IMR-90 (cell line): ENCODE measurements at regions not wholly inside any gene's neighbourhood (a gene's known extent, or its start where the extent isn't known, plus 50 kb on each side); places are given as distances from the start of the nearest gene placed in this dataset.

Experiments
- ATAC-seq: fragments of 200-7000 bp; cut with Tn5 transposase; 2 replicates; pipeline ENCODE4 v1.9.1; 2020; ENCODE audit warnings: low read depth, mild to moderate bottlenecking, moderate library complexity
- BruUV-seq: library from RNA; stranded (reverse); fragments of 400-500 nt; replicated peaks from 2 replicates; lab custom pipeline; 2021; lab: Mats Ljungman, UMichigan
- CTCF ChIA-PET: fragments of 300-600 bp; formaldehyde crosslinking; extraction: SDS; loops from one replicate; lab custom pipeline; 2021; ENCODE audit warnings: antibody characterized with exemption; lab: Yijun Ruan, JAX
- POLR2A ChIA-PET: fragments of 300-600 bp; sonication (Branson Sonifier 250); formaldehyde crosslinking; loops from one replicate; lab custom pipeline; 2022; ENCODE audit warnings: antibody characterized with exemption; ENCODE audit not compliant: unreplicated experiment; lab: Charles Lee
- DNase-seq: peaks from one replicate; pipeline ENCODE4 v3.0.0; 2013
- H2AFZ ChIP-seq: replicated peaks from 2 replicates; pipeline ENCODE3; 2013; ENCODE audit warnings: low read length, mild to moderate bottlenecking; ENCODE audit not compliant: poor library complexity
- H2AK5ac ChIP-seq: 2 replicates; pipeline ENCODE4 v1.6.1; 2013; ENCODE audit warnings: low read depth, low read length, inconsistent platforms
- H2AK9ac ChIP-seq: replicated peaks from 2 replicates; pipeline ENCODE3; 2013; ENCODE audit warnings: mild to moderate bottlenecking, low read depth, low read length, moderate library complexity; ENCODE audit not compliant: poor library complexity
- H2BK120ac ChIP-seq: 2 replicates; pipeline ENCODE4 v1.6.1; 2013; ENCODE audit warnings: low read depth, low read length, inconsistent platforms
- H2BK15ac ChIP-seq: 3 replicates; pipeline ENCODE4 v1.6.1; 2013; ENCODE audit warnings: low read depth, low read length, inconsistent platforms
- H2BK20ac ChIP-seq: 2 replicates; pipeline ENCODE4 v1.6.1; 2013; ENCODE audit warnings: low read depth, mild to moderate bottlenecking, inconsistent platforms, low read length, moderate library complexity
- H2BK5ac ChIP-seq: 2 replicates; pipeline ENCODE4 v1.6.1; 2013; ENCODE audit warnings: mild to moderate bottlenecking, low read depth, low read length, inconsistent platforms; ENCODE audit not compliant: poor library complexity, severe bottlenecking
- H3K14ac ChIP-seq: replicated peaks from 2 replicates; pipeline ENCODE4 v1.6.1; 2013; ENCODE audit warnings: low read depth, low read length, inconsistent platforms
- H3K18ac ChIP-seq: 2 replicates; pipeline ENCODE4 v1.6.1; 2013; ENCODE audit warnings: low read depth, low read length, control low read depth
- H3K23ac ChIP-seq: 2 replicates; pipeline ENCODE4 v1.6.1; 2013; ENCODE audit warnings: low read depth, low read length, inconsistent platforms
- H3K27ac ChIP-seq: 2 replicates; pipeline ENCODE4 v1.5.1; 2013; ENCODE audit warnings: mild to moderate bottlenecking, control low read depth, low read length; ENCODE audit not compliant: insufficient read depth
- H3K27me3 ChIP-seq: 2 replicates; pipeline ENCODE4 v1.6.1; 2013; ENCODE audit warnings: low read length; ENCODE audit not compliant: control insufficient read depth, insufficient read depth
- H3K36me3 ChIP-seq: 2 replicates; pipeline ENCODE4 v1.6.1; 2013; ENCODE audit warnings: low read length, mixed read lengths; ENCODE audit not compliant: control insufficient read depth, insufficient read depth
- H3K4ac ChIP-seq: 2 replicates; pipeline ENCODE4 v1.6.1; 2013; ENCODE audit warnings: low read depth, low read length, inconsistent platforms
- H3K4me1 ChIP-seq: 2 replicates; pipeline ENCODE4 v1.6.1; 2013; ENCODE audit warnings: low read length, mixed read lengths; ENCODE audit not compliant: control insufficient read depth, insufficient read depth
- H3K4me2 ChIP-seq: 2 replicates; pipeline ENCODE4 v1.6.1; 2013; ENCODE audit warnings: low read depth, mild to moderate bottlenecking, control low read depth, low read length, moderate library complexity
- H3K4me3 ChIP-seq: 2 replicates; pipeline ENCODE4 v1.5.1; 2013; ENCODE audit warnings: low read depth, mild to moderate bottlenecking, control low read depth, low read length, moderate library complexity; ENCODE audit not compliant: insufficient read depth
- H3K56ac ChIP-seq: 2 replicates; pipeline ENCODE4 v1.6.1; 2013; ENCODE audit warnings: low read length, inconsistent platforms; ENCODE audit not compliant: insufficient read depth; ENCODE audit errors: extremely low read depth
- H3K79me1 ChIP-seq, 2 experiments: 2 replicates each; pipeline ENCODE4 v1.6.1; 2013; ENCODE audit warnings: low read length in 2 of 2, inconsistent platforms in 1 of 2, low read depth in 1 of 2
- H3K9ac ChIP-seq: 2 replicates; pipeline ENCODE4 v1.6.1; 2013; ENCODE audit warnings: low read depth, low read length, control low read depth
- H3K9me1 ChIP-seq: 2 replicates; pipeline ENCODE4 v1.6.1; 2013; ENCODE audit warnings: low read length, inconsistent platforms; ENCODE audit not compliant: insufficient read depth
- H3K9me3 ChIP-seq: 2 replicates; pipeline ENCODE4 v1.6.1; 2013; ENCODE audit warnings: low read length; ENCODE audit not compliant: control insufficient read depth, insufficient read depth
- H4K20me1 ChIP-seq: 2 replicates; pipeline ENCODE4 v1.6.1; 2013; ENCODE audit warnings: low read length, inconsistent platforms; ENCODE audit not compliant: insufficient read depth
- H4K5ac ChIP-seq: 2 replicates; pipeline ENCODE4 v1.6.1; 2013; ENCODE audit warnings: mild to moderate bottlenecking, low read depth, low read length, control low read depth
- H4K8ac ChIP-seq, 2 experiments: 2 replicates each; pipeline ENCODE4 v1.6.1; 2013; ENCODE audit warnings: low read depth in 2 of 2, low read length in 2 of 2, control low read depth in 1 of 2, inconsistent platforms in 1 of 2
- H4K91ac ChIP-seq: 2 replicates; pipeline ENCODE4 v1.6.1; 2013; ENCODE audit warnings: low read depth, low read length, inconsistent platforms; ENCODE audit not compliant: insufficient read depth
- BHLHE40 ChIP-seq: fragments of 150-350 bp; IDR thresholded peaks from 2 replicates; pipeline ENCODE4 v1.6.1; 2016; ENCODE audit warnings: mild to moderate bottlenecking, low read depth, low read length
- CEBPB ChIP-seq: IDR thresholded peaks from 2 replicates; pipeline ENCODE4 v1.6.1; 2012; ENCODE audit warnings: low read depth, low read length, improper control_type of control experiment
- CHD1 ChIP-seq: IDR thresholded peaks from 2 replicates; pipeline ENCODE4 v1.6.1; 2012; ENCODE audit warnings: low read depth, low read length, improper control_type of control experiment
- CTCF ChIP-seq: conservative IDR thresholded peaks from 2 replicates; pipeline ENCODE4 v1.5.1; 2012; ENCODE audit warnings: mild to moderate bottlenecking, low read depth, low read length, improper control_type of control experiment
- ELK1 ChIP-seq: fragments of 150-350 bp; IDR thresholded peaks from 2 replicates; pipeline ENCODE4 v1.6.1; 2016; ENCODE audit warnings: low read depth, mild to moderate bottlenecking, low read length, moderate library complexity, borderline replicate concordance
- FOS ChIP-seq: fragments of 150-350 bp; IDR thresholded peaks from 2 replicates; pipeline ENCODE4 v1.6.1; 2016; ENCODE audit warnings: low read depth, low read length
- MAFK ChIP-seq: IDR thresholded peaks from 2 replicates; pipeline ENCODE4 v1.6.1; 2012; ENCODE audit warnings: low read depth, low read length, improper control_type of control experiment
- MAZ ChIP-seq: IDR thresholded peaks from 2 replicates; pipeline ENCODE4 v1.6.1; 2012; ENCODE audit warnings: low read depth, mild to moderate bottlenecking, low read length, improper control_type of control experiment, moderate library complexity, borderline replicate concordance
- MXI1 ChIP-seq: IDR thresholded peaks from 2 replicates; pipeline ENCODE4 v1.6.1; 2012; ENCODE audit warnings: low read depth, mild to moderate bottlenecking, low read length, moderate library complexity, borderline replicate concordance
- NFE2L2 ChIP-seq: fragments of 150-350 bp; IDR thresholded peaks from 2 replicates; pipeline ENCODE4 v1.6.1; 2016; ENCODE audit warnings: low read depth, mild to moderate bottlenecking, low read length
- POLR2A ChIP-seq: IDR thresholded peaks from 2 replicates; pipeline ENCODE4 v1.6.1; 2012; ENCODE audit warnings: mild to moderate bottlenecking, low read depth, low read length
- RAD21 ChIP-seq: IDR thresholded peaks from 2 replicates; pipeline ENCODE4 v1.6.1; 2012; ENCODE audit warnings: low read length, improper control_type of control experiment
- RCOR1 ChIP-seq: IDR thresholded peaks from 2 replicates; pipeline ENCODE4 v1.6.1; 2012; ENCODE audit warnings: mild to moderate bottlenecking, low read length, improper control_type of control experiment; ENCODE audit not compliant: insufficient replicate concordance
- RFX5 ChIP-seq: IDR thresholded peaks from 2 replicates; pipeline ENCODE4 v1.8.0; 2012; ENCODE audit warnings: low read depth, mild to moderate bottlenecking, low read length, moderate library complexity
- SMC3 ChIP-seq: fragments of 150-350 bp; IDR thresholded peaks from 2 replicates; pipeline ENCODE4 v1.6.1; 2016; ENCODE audit warnings: low read depth, mild to moderate bottlenecking, antibody characterized with exemption, low read length, moderate library complexity
- USF2 ChIP-seq: fragments of 150-350 bp; IDR thresholded peaks from 2 replicates; pipeline ENCODE4 v1.6.1; 2017; ENCODE audit warnings: mild to moderate bottlenecking, antibody characterized with exemption, low read length, low read depth
- WGBS, 2 experiments: methylation state at CpG; one replicate each; pipeline versions ENCODE4 v1.1.5 to v1.1.7; 2013; ENCODE audit warnings: missing lambda C conversion rate in 2 of 2; ENCODE audit not compliant: insufficient read length in 1 of 2; ENCODE audit errors: extremely low coverage in 2 of 2; 5-methylcytosine and 5-hydroxymethylcytosine counted together
- dilution Hi-C: fragments of 300-500 bp; cut with HindIII; formaldehyde crosslinking; loops from one replicate; pipeline ENCODE4 v1.14.3; 2018; ENCODE audit warnings: low sequenced_read_pairs; ENCODE audit not compliant: unreplicated experiment
- in situ Hi-C: fragments of 300-500 bp; cut with MboI; formaldehyde crosslinking; loops from 3 replicates; pipeline ENCODE4 v1.14.3; 2019; ENCODE audit warnings: low sequenced_read_pairs, inconsistent platforms, mixed read lengths
- intact Hi-C: fragments of 100-400 bp; cut with micrococcal nuclease; formaldehyde crosslinking; loops from 2 replicates; pipeline ENCODE4 v1.10.0; 2022

- Histone ChIP-seq H2BK20ac (no peak overlapping the region), H3K56ac (no peak overlapping the region)
These were observed 193.6 kb upstream of the SEL1L start for GRCh38 chr14:81727218-81727617.

More at GRCh38 chr14:81727218-81727617, 193.6 kb upstream of the SEL1L start:
- in situ Hi-C loops = no loop called here
- no peak overlapping the region for H3K4ac ChIP-seq
- no peak overlapping the region for H3K27ac ChIP-seq
- no peak for ATAC-seq
- no peak overlapping the region for H2BK15ac ChIP-seq
- H2AFZ ChIP-seq = no peak overlapping the region
- ChIA-PET POLR2A (no interaction called here), CTCF (interaction anchor here (0.6 to 1.0 kb wide), 2 partner anchors 12 to 17 kb away, joined by 3 to 4 read pairs; no protein-coding TSS in a partner anchor)
- H3K27me3 ChIP-seq = no peaks in the 10 kb centered on the region
- peaks cover 7% of the 10 kb centered on the region; the same call in 1 of the 2 replicates for H3K9me3 ChIP-seq
- no peak overlapping the region for H4K8ac ChIP-seq
- H3K79me1 ChIP-seq = no peaks in the 10 kb centered on the region
- H4K5ac ChIP-seq = no peak overlapping the region
- H3K36me3 ChIP-seq = no peaks in the 10 kb centered on the region
- H3K9ac ChIP-seq = no peak overlapping the region
- whole genome bisulfite sequencing, 2 experiments = no CpG with 5 or more reads among the region's 2 CpGs
- no peak overlapping the region for H3K18ac ChIP-seq
- no TSS peak for BruUV-seq
- H4K20me1 ChIP-seq = no peaks in the 10 kb centered on the region
- H2BK5ac ChIP-seq = no peak overlapping the region
- H3K14ac ChIP-seq = no peak overlapping the region
- H3K4me3 ChIP-seq = no peak overlapping the region
- no peak for DNase-seq
- TF ChIP-seq SMC3 (no peak), POLR2A (no peak), FOS (no peak), USF2 (no peak), CTCF (no peak), RCOR1 (no peak), RFX5 (no peak), MXI1 (no peak), CEBPB (no peak), MAFK (no peak), MAZ (no peak), RAD21 (no peak), BHLHE40 (no peak), NFE2L2 (no peak), ELK1 (no peak), CHD1 (no peak)
- no peaks in the 10 kb centered on the region for H3K4me1 ChIP-seq
- H3K23ac ChIP-seq = no peak overlapping the region
- H2AK5ac ChIP-seq = no peak overlapping the region
- dilution Hi-C loops = no loop called here
- H4K91ac ChIP-seq = no peak overlapping the region
- H2AK9ac ChIP-seq = no peak overlapping the region
- H2BK120ac ChIP-seq = no peak overlapping the region
- no peak overlapping the region for H3K4me2 ChIP-seq
- no peaks in the 10 kb centered on the region for H3K9me1 ChIP-seq
- intact Hi-C loops = no loop called here
